ENCODE measurements at regions not wholly inside any gene's neighbourhood (a gene's known extent, or its start where the extent isn't known, plus 50 kb on each side); places are given as distances from the start of the nearest gene placed in this dataset.

DNA sequence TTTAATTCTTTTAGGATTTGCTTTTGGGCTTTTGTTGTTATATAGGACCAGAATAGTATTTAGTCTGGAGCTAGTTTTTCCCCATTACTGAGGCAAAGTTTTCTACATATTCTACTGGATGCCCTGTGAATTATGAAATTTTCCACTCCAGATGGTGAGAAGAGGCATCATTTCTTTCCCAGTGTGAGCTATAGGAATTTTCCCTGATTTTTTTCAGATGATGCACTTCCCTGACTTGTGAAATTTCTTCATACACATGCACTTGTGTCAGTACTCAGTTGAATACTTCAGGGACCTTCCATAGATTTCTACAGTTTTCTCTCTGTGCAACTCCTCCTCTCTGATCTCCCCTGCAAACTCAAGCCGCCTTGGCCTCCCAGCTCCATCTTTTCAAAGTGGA is 73.7 kb upstream of the SLCO2A1 start:
- TF ChIP-seq RAD21 (IDR thresholded peaks at IDR 0.05; ENCODE audit: insufficient read depth, low read depth, low read length) (no peak), CTCF (IDR thresholded peaks at IDR 0.05 in 2 of 3, conservative IDR thresholded peaks at IDR 0.05 in 1 of 3; ENCODE audit: control insufficient read depth in 2 of 3, extremely low read depth in 1 of 3, insufficient read depth in 1 of 3, low read depth in 3 of 3, low read length in 3 of 3) (no peak), ETV6 (conservative IDR thresholded peaks at IDR 0.05 in 1 of 2, IDR thresholded peaks at IDR 0.05 in 1 of 2; ENCODE audit: borderline replicate concordance in 1 of 2, low read depth in 1 of 2) (no peak), SPI1 (IDR thresholded peaks at IDR 0.05; ENCODE audit: borderline replicate concordance, insufficient read depth, low read depth, low read length) (no peak), ZBTB40 (IDR thresholded peaks at IDR 0.05; ENCODE audit: borderline replicate concordance) (no peak), NRF1 (conservative IDR thresholded peaks at IDR 0.05; ENCODE audit: low read depth, low read length) (no peak), RFX5 (IDR thresholded peaks at IDR 0.05; ENCODE audit: low read depth, low read length) (no peak), NFYB (IDR thresholded peaks at IDR 0.05; ENCODE audit: insufficient read depth, low read depth, low read length) (no peak), MYC (IDR thresholded peaks at IDR 0.05; ENCODE audit: insufficient read depth, insufficient read length, insufficient replicate concordance, low read length, severe bottlenecking) (no peak), EZH2 (IDR thresholded peaks at IDR 0.05; ENCODE audit: borderline replicate concordance, control insufficient read depth, low read depth, low read length) (no peak), ZBED1 (IDR thresholded peaks at IDR 0.05; ENCODE audit: borderline replicate concordance) (no peak)
- TF ChIP-seq, protein P1, sequence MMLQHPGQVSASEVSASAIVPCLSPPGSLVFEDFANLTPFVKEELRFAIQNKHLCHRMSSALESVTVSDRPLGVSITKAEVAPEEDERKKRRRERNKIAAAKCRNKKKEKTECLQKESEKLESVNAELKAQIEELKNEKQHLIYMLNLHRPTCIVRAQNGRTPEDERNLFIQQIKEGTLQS (IDR thresholded peaks at IDR 0.05; ENCODE audit: borderline replicate concordance, extremely low read depth, low read depth, low read length) = no peak
